ENCODE measurements at regions not wholly inside any gene's neighbourhood (a gene's known extent, or its start where the extent isn't known, plus 50 kb on each side); places are given as distances from the start of the nearest gene placed in this dataset.

DNA sequence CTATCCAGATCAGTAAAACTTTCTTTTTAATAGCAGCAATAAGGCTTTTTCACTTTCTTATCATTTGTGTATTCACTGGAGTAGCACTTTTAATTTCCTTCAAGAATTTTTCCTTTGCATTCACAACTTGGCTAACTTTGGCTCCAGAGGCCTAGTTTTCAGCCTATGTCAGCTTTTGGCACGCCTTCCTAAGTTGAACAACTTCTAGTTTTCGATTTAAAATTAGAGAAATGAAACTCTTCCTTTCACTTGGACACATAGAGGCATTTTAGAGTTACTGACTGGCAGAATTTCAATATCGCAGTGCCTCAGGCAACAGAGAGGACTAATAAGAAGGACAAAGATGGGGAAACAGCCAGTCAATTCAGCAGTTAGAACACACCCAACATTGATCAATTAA, 577.4 kb downstream of the DSC3 start:
- Histone ChIP-seq H3K36me3 (ENCODE audit: control insufficient read depth in 1 of 2, insufficient read depth in 2 of 2, low read length in 2 of 2) (no peaks in the 10 kb centered on the region), H2BK5ac (ENCODE audit: low read depth, low read length, poor library complexity) (no peak overlapping the region), H4K91ac (ENCODE audit: low read depth, low read length) (no peak overlapping the region), H3K27ac (ENCODE audit: low read depth, low read length) (no peak overlapping the region), H4K8ac (ENCODE audit: low read depth, low read length) (no peak overlapping the region), H2BK120ac (ENCODE audit: insufficient read depth, low read length, poor library complexity) (no peak overlapping the region), H3K14ac (ENCODE audit: low read length) (no peak overlapping the region), H2AFZ (ENCODE audit: insufficient read depth, low read length, poor library complexity) (no peak overlapping the region), H3K4me3 (ENCODE audit: low read depth, low read length) (no peak overlapping the region), H3K9ac (ENCODE audit: low read length) (no peak overlapping the region), H3K18ac (ENCODE audit: low read length) (no peak overlapping the region), H3K4me2 (ENCODE audit: low read length) (no peak overlapping the region), H2AK5ac (ENCODE audit: low read length) (no peak overlapping the region), H3K27me3 (ENCODE audit: insufficient read depth, low read length) (no peaks in the 10 kb centered on the region), H3K4me1 (ENCODE audit: control insufficient read depth in 1 of 2, insufficient read depth in 2 of 2, low read length in 2 of 2) (no peaks in the 10 kb centered on the region), H3K23ac (ENCODE audit: low read length) (no peak overlapping the region), H3K79me2 (ENCODE audit: control insufficient read depth, insufficient read depth, low read length, poor library complexity) (no peaks in the 10 kb centered on the region), H4K12ac (ENCODE audit: low read depth, low read length) (no peak overlapping the region), H3K9me3 (ENCODE audit: insufficient read depth, low read depth, low read length) (no peaks in the 10 kb centered on the region), H3K79me1 (ENCODE audit: low read length) (no peaks in the 10 kb centered on the region), H2BK12ac (ENCODE audit: low read length) (no peak overlapping the region), H3K4ac (ENCODE audit: low read depth, low read length) (no peak overlapping the region)
- no CpG with 5 or more reads among the region's 3 CpGs for WGBS (ENCODE audit: extremely low coverage, insufficient coverage, insufficient read length)
- DNase-seq, result no peak

DNA sequence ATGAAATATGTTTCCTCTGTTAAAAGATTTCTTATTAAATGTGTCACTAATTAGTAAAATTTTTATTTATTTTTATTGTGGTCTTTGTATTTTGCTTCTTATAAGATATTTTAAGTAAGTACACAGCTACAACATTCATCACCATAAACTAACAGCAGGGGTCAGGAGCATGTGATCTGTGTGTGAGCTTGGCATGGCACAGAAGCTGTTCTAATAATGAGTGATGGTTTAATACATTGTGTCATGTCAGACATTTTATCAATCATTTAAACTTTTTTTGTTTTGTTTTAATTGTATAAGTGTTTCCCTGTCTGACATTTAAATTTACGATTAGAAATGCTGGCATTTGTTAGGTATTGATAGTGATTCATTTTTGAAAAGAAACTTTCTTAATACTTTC, 585.4 kb downstream of the DSC3 start:
- no peaks in the 10 kb centered on the region for H3K79me2 ChIP-seq (ENCODE audit: control insufficient read depth, insufficient read depth, low read length, poor library complexity)
- H3K4me1 ChIP-seq (ENCODE audit: control insufficient read depth in 1 of 2, insufficient read depth in 2 of 2, low read length in 2 of 2), result no peaks in the 10 kb centered on the region
- no peaks in the 10 kb centered on the region for H3K79me1 ChIP-seq (ENCODE audit: low read length)
- H2AK5ac ChIP-seq (ENCODE audit: low read length), result no peak overlapping the region
- no peak overlapping the region for H3K4me2 ChIP-seq (ENCODE audit: low read length)
- H2BK12ac ChIP-seq (ENCODE audit: low read length), result no peak overlapping the region
- no peak overlapping the region for H2BK120ac ChIP-seq (ENCODE audit: insufficient read depth, low read length, poor library complexity)
- no peak overlapping the region for H3K23ac ChIP-seq (ENCODE audit: low read length)
- no CpG with 5 or more reads among the region's 1 CpG for WGBS (ENCODE audit: extremely low coverage, insufficient coverage, insufficient read length)
- H3K4ac ChIP-seq (ENCODE audit: low read depth, low read length), result no peak overlapping the region
- no peaks in the 10 kb centered on the region for H3K9me3 ChIP-seq (ENCODE audit: insufficient read depth, low read depth, low read length)
- H2BK5ac ChIP-seq (ENCODE audit: low read depth, low read length, poor library complexity), result no peak overlapping the region
- H2AFZ ChIP-seq (ENCODE audit: insufficient read depth, low read length, poor library complexity), result no peak overlapping the region
- no peak overlapping the region for H4K91ac ChIP-seq (ENCODE audit: low read depth, low read length)
- DNase-seq, result no peak
- H3K9ac ChIP-seq (ENCODE audit: low read length), result no peak overlapping the region
- no peak overlapping the region for H4K8ac ChIP-seq (ENCODE audit: low read depth, low read length)
- no peak overlapping the region for H3K18ac ChIP-seq (ENCODE audit: low read length)
- no peak overlapping the region for H4K12ac ChIP-seq (ENCODE audit: low read depth, low read length)
- H3K14ac ChIP-seq (ENCODE audit: low read length), result no peak overlapping the region
- no peak overlapping the region for H3K4me3 ChIP-seq (ENCODE audit: low read depth, low read length)
- no peaks in the 10 kb centered on the region for H3K36me3 ChIP-seq (ENCODE audit: control insufficient read depth in 1 of 2, insufficient read depth in 2 of 2, low read length in 2 of 2)
- no peaks in the 10 kb centered on the region for H3K27me3 ChIP-seq (ENCODE audit: insufficient read depth, low read length)
- H3K27ac ChIP-seq (ENCODE audit: low read depth, low read length), result no peak overlapping the region

DNA sequence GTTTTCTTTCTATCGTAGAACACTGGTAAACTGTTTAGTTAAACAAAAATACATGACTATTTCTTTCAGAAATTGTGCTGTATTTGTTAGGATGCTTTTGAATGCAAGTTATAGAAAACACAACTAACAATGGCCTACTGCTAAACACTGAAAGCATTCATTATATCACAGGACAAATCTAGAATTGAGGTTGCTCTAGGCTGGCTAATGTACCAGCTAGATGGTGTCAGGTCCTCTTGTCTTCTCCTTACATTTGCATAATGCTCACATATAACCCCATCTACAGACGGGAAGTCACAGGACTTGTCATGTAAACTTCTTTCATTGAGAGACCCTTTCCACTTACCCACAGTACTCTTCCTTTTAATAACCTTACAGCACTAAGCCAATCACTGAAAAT, 586.8 kb downstream of the DSC3 start:
- Histone ChIP-seq H3K4me1 (ENCODE audit: control insufficient read depth in 1 of 2, insufficient read depth in 2 of 2, low read length in 2 of 2) (no peaks in the 10 kb centered on the region), H2BK5ac (ENCODE audit: low read depth, low read length, poor library complexity) (no peak overlapping the region), H2BK12ac (ENCODE audit: low read length) (no peak overlapping the region), H3K9ac (ENCODE audit: low read length) (no peak overlapping the region), H3K4me3 (ENCODE audit: low read depth, low read length) (no peak overlapping the region), H2AFZ (ENCODE audit: insufficient read depth, low read length, poor library complexity) (no peak overlapping the region), H3K79me2 (ENCODE audit: control insufficient read depth, insufficient read depth, low read length, poor library complexity) (no peaks in the 10 kb centered on the region), H3K23ac (ENCODE audit: low read length) (no peak overlapping the region), H4K91ac (ENCODE audit: low read depth, low read length) (no peak overlapping the region), H4K12ac (ENCODE audit: low read depth, low read length) (no peak overlapping the region), H2BK120ac (ENCODE audit: insufficient read depth, low read length, poor library complexity) (no peak overlapping the region), H3K18ac (ENCODE audit: low read length) (no peak overlapping the region), H3K14ac (ENCODE audit: low read length) (no peak overlapping the region), H3K36me3 (ENCODE audit: control insufficient read depth in 1 of 2, insufficient read depth in 2 of 2, low read length in 2 of 2) (no peaks in the 10 kb centered on the region), H3K4ac (ENCODE audit: low read depth, low read length) (no peak overlapping the region), H2AK5ac (ENCODE audit: low read length) (no peak overlapping the region), H4K8ac (ENCODE audit: low read depth, low read length) (no peak overlapping the region), H3K27me3 (ENCODE audit: insufficient read depth, low read length) (no peaks in the 10 kb centered on the region), H3K79me1 (ENCODE audit: low read length) (no peaks in the 10 kb centered on the region), H3K9me3 (ENCODE audit: insufficient read depth, low read depth, low read length) (no peaks in the 10 kb centered on the region), H3K4me2 (ENCODE audit: low read length) (no peak overlapping the region), H3K27ac (ENCODE audit: low read depth, low read length) (no peak overlapping the region)
- DNase-seq, result no peak
- no CpG with 5 or more reads among the region's 2 CpGs for WGBS (ENCODE audit: extremely low coverage, insufficient coverage, insufficient read length)

DNA sequence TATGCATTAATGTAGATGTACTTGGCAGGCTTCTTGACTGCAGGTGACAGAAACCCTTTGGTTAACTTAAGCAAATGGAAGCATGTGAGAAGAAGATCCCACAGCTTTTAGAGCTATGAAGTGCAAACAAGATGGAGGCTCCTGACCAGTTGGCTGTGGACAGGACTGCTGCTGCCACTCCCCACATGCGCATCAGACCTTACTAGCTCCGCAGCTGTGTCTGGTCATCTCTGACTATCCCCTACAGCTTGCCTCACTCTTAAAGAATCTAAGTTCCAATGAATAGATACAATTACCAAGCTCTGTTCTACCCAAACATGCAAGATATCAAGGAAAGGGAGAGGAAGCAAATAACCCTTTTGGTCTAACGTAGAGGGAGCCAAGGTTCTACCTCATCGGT, 587.6 kb downstream of the DSC3 start:
- no CpG with 5 or more reads among the region's 4 CpGs for WGBS (ENCODE audit: extremely low coverage, insufficient coverage, insufficient read length)
- Histone ChIP-seq H2AFZ (ENCODE audit: insufficient read depth, low read length, poor library complexity) (no peak overlapping the region), H2BK12ac (ENCODE audit: low read length) (no peak overlapping the region), H3K36me3 (ENCODE audit: control insufficient read depth in 1 of 2, insufficient read depth in 2 of 2, low read length in 2 of 2) (no peaks in the 10 kb centered on the region), H3K4ac (ENCODE audit: low read depth, low read length) (no peak overlapping the region), H2BK5ac (ENCODE audit: low read depth, low read length, poor library complexity) (no peak overlapping the region), H3K79me2 (ENCODE audit: control insufficient read depth, insufficient read depth, low read length, poor library complexity) (no peaks in the 10 kb centered on the region), H4K12ac (ENCODE audit: low read depth, low read length) (no peak overlapping the region), H3K18ac (ENCODE audit: low read length) (no peak overlapping the region), H2AK5ac (ENCODE audit: low read length) (no peak overlapping the region), H3K4me1 (ENCODE audit: control insufficient read depth in 1 of 2, insufficient read depth in 2 of 2, low read length in 2 of 2) (no peaks in the 10 kb centered on the region), H3K27me3 (ENCODE audit: insufficient read depth, low read length) (no peaks in the 10 kb centered on the region), H4K91ac (ENCODE audit: low read depth, low read length) (no peak overlapping the region), H2BK120ac (ENCODE audit: insufficient read depth, low read length, poor library complexity) (no peak overlapping the region), H3K9me3 (ENCODE audit: insufficient read depth, low read depth, low read length) (no peaks in the 10 kb centered on the region), H4K8ac (ENCODE audit: low read depth, low read length) (no peak overlapping the region), H3K4me2 (ENCODE audit: low read length) (no peak overlapping the region), H3K4me3 (ENCODE audit: low read depth, low read length) (no peak overlapping the region), H3K9ac (ENCODE audit: low read length) (no peak overlapping the region), H3K14ac (ENCODE audit: low read length) (no peak overlapping the region), H3K23ac (ENCODE audit: low read length) (no peak overlapping the region), H3K27ac (ENCODE audit: low read depth, low read length) (no peak overlapping the region), H3K79me1 (ENCODE audit: low read length) (no peaks in the 10 kb centered on the region)
- no peak for DNase-seq

DNA sequence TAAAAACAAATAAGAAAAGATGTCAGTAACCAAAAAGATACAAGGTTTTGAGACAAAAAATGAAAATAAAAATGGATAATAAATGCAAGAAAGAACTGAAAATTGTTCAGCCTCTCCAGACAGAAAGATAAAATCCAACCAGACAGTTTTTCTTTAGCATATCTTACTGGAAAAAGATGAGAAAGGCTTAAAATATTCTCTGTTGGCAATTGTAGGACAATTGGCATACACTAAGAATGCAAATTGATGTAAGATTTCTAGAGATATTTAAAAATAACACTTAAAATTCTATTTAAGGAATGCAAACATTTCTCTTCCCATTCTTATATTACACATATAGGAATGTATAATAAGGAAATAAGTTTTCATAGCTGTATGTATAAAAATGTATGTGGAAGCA, 590.6 kb downstream of the DSC3 start:
- H2BK12ac ChIP-seq (ENCODE audit: low read length), result no peak overlapping the region
- H3K9me3 ChIP-seq (ENCODE audit: insufficient read depth, low read depth, low read length), result no peaks in the 10 kb centered on the region

More for the DNA sequence above, 590.6 kb downstream of the DSC3 start:
- H3K4me1 ChIP-seq (ENCODE audit: control insufficient read depth in 1 of 2, insufficient read depth in 2 of 2, low read length in 2 of 2), result peaks cover 0 to 4% of the 10 kb centered on the region in 2 experiments
- no peak overlapping the region for H2AK5ac ChIP-seq (ENCODE audit: low read length)
- no peak overlapping the region for H3K4me3 ChIP-seq (ENCODE audit: low read depth, low read length)
- H4K8ac ChIP-seq (ENCODE audit: low read depth, low read length), result no peak overlapping the region
- no peak overlapping the region for H3K23ac ChIP-seq (ENCODE audit: low read length)
- no peaks in the 10 kb centered on the region for H3K36me3 ChIP-seq (ENCODE audit: control insufficient read depth in 1 of 2, insufficient read depth in 2 of 2, low read length in 2 of 2)
- H2BK120ac ChIP-seq (ENCODE audit: insufficient read depth, low read length, poor library complexity), result no peak overlapping the region
- H3K27ac ChIP-seq (ENCODE audit: low read depth, low read length), result no peak overlapping the region
- no peak overlapping the region for H3K4ac ChIP-seq (ENCODE audit: low read depth, low read length)
- H3K4me2 ChIP-seq (ENCODE audit: low read length), result no peak overlapping the region
- H2BK5ac ChIP-seq (ENCODE audit: low read depth, low read length, poor library complexity), result no peak overlapping the region
- no peak overlapping the region for H4K91ac ChIP-seq (ENCODE audit: low read depth, low read length)
- H3K79me1 ChIP-seq (ENCODE audit: low read length), result no peaks in the 10 kb centered on the region
- H3K79me2 ChIP-seq (ENCODE audit: control insufficient read depth, insufficient read depth, low read length, poor library complexity), result no peaks in the 10 kb centered on the region
- no peak overlapping the region for H3K9ac ChIP-seq (ENCODE audit: low read length)
- H4K12ac ChIP-seq (ENCODE audit: low read depth, low read length), result no peak overlapping the region
- H3K18ac ChIP-seq (ENCODE audit: low read length), result no peak overlapping the region
- H3K27me3 ChIP-seq (ENCODE audit: insufficient read depth, low read length), result no peaks in the 10 kb centered on the region
- H2AFZ ChIP-seq (ENCODE audit: insufficient read depth, low read length, poor library complexity), result no peak overlapping the region
- peak in 1 of 2 donors; percentile 63 for DNase-seq
- H3K14ac ChIP-seq (ENCODE audit: low read length), result no peak overlapping the region
